HepG2 (cell line): ENCODE measurements at regions not wholly inside any gene's neighbourhood (a gene's known extent, or its start where the extent isn't known, plus 50 kb on each side); places are given as distances from the start of the nearest gene placed in this dataset.

Experiments used
- ATAC-seq: fragments of 200-7000 bp; cut with Tn5 transposase; 3 replicates; pipeline ENCODE4 v1.9.1; 2020; ENCODE audit warnings: mild to moderate bottlenecking, moderate library complexity
- BruUV-seq: library from RNA; stranded (reverse); fragments of 400-500 nt; replicated peaks from 2 replicates; lab custom pipeline; 2021; lab: Mats Ljungman, UMichigan
- CTCF ChIA-PET: fragments of 300-600 bp; formaldehyde crosslinking; extraction: SDS; loops from one replicate; lab custom pipeline; 2021; ENCODE audit warnings: low total read pairs, inconsistent platforms, low intra/inter-chr PET ratio; lab: Yijun Ruan, JAX
- POLR2A ChIA-PET: fragments of 350-600 bp; sonication (Branson Sonifier 250); formaldehyde crosslinking; loops from one replicate; lab custom pipeline; 2020; ENCODE audit warnings: antibody characterized with exemption, inconsistent platforms; lab: Yijun Ruan, JAX
- DNase-seq: peaks from one replicate; pipeline ENCODE4 v3.0.0-alpha.2; 2015; ENCODE audit warnings: low spot score
- FAIRE-seq: peaks from 3 replicates; lab custom pipeline; 2011; peaks lifted over from hg19 to GRCh38; lab: Jason Lieb, UNC
- H2AFZ ChIP-seq: one replicate; pipeline ENCODE4 v1.6.1; 2011; ENCODE audit warnings: low read length, inconsistent platforms
- H3K27ac ChIP-seq: fragments of 300-600 bp; 3 replicates; pipeline ENCODE4 v1.8.0; 2011; ENCODE audit warnings: mixed run types, mild to moderate bottlenecking, mixed read lengths, low read length, inconsistent platforms; ENCODE audit not compliant: insufficient read depth; ENCODE audit errors: extremely low read length
- H3K27me3 ChIP-seq, 2 experiments: fragments of 200-600 bp in 1 of 2; 2 replicates in 1 of 2; 3 replicates in 1 of 2; pipeline versions ENCODE4 v1.6.0 to v1.8.0; 2011; ENCODE audit warnings: low read length in 2 of 2, mild to moderate bottlenecking in 2 of 2, moderate library complexity in 2 of 2, inconsistent platforms in 1 of 2; ENCODE audit not compliant: insufficient read depth in 2 of 2, control insufficient read depth in 1 of 2
- H3K36me3 ChIP-seq, 2 experiments: fragments of 200-600 bp in 1 of 2; replicated peaks in 1 of 2; 2 replicates in 1 of 2; 3 replicates in 1 of 2; pipeline versions ENCODE4 v1.5.1 to v1.8.0; 2011; ENCODE audit warnings: low read length in 2 of 2, inconsistent platforms in 1 of 2; ENCODE audit not compliant: insufficient read depth in 2 of 2, control insufficient read depth in 1 of 2
- H3K4me1 ChIP-seq: 2 replicates; pipeline ENCODE4 v1.5.1; 2012; ENCODE audit warnings: low read length, inconsistent platforms; ENCODE audit not compliant: insufficient read depth
- H3K4me2 ChIP-seq: 2 replicates; pipeline ENCODE4 v1.6.0; 2011; ENCODE audit warnings: low read depth, low read length, inconsistent platforms
- H3K4me3 ChIP-seq, 3 experiments: fragments of 200-600 bp in 1 of 3; sonication (generic), shearing (Covaris generic) in 1 of 3; replicated peaks in 1 of 3; 2 replicates each; pipeline ENCODE4 v1.5.1; 2011 to 2016; ENCODE audit warnings: low read length in 3 of 3, inconsistent platforms in 2 of 3, low read depth in 2 of 3, mild to moderate bottlenecking in 2 of 3, control low read depth in 1 of 3, mixed read lengths in 1 of 3; ENCODE audit not compliant: insufficient read depth in 1 of 3
- H3K79me2 ChIP-seq: one replicate; pipeline ENCODE4 v1.6.1; 2011; ENCODE audit warnings: low read length, inconsistent platforms; ENCODE audit not compliant: insufficient read depth
- H3K9ac ChIP-seq: 2 replicates; pipeline ENCODE4 v1.6.0; 2011; ENCODE audit warnings: mild to moderate bottlenecking, low read depth, low read length, inconsistent platforms; ENCODE audit not compliant: insufficient read depth
- H3K9me3 ChIP-seq: 2 replicates; pipeline ENCODE4 v1.5.1; 2012; ENCODE audit warnings: mild to moderate bottlenecking, low read length
- H4K20me1 ChIP-seq: 2 replicates; pipeline ENCODE4 v1.6.0; 2011; ENCODE audit warnings: inconsistent platforms, mild to moderate bottlenecking, low read length, moderate library complexity; ENCODE audit not compliant: insufficient read depth
- CAMTA2 ChIP-seq: sonication (generic); formaldehyde crosslinking; IDR thresholded peaks from 2 replicates; pipeline ENCODE4 v1.4.0; 2020; ENCODE audit warnings: mild to moderate bottlenecking, missing genetic modification reagents, borderline replicate concordance
- CC2D1A ChIP-seq: sonication (generic); formaldehyde crosslinking; IDR thresholded peaks from 2 replicates; pipeline ENCODE4 v1.8.1; 2023; ENCODE audit warnings: mild to moderate bottlenecking, missing genetic modification reagents
- FOXA1 ChIP-seq, 2 experiments: fragments of 450-650 bp in 1 of 2; sonication (generic) in 1 of 2; formaldehyde crosslinking in 1 of 2; IDR thresholded peaks; 2 replicates each; pipeline versions ENCODE4 v1.4.0 to v1.6.1; 2016 to 2020; ENCODE audit warnings: missing genetic modification reagents in 1 of 2
- FOXA3 ChIP-seq: IDR thresholded peaks from 2 replicates; pipeline ENCODE4 v1.6.1; 2016; ENCODE audit warnings: missing genetic modification reagents, missing compliant biosample characterization
- IRX3 ChIP-seq: sonication (generic); formaldehyde crosslinking; IDR thresholded peaks from 2 replicates; pipeline ENCODE4 v1.8.1; 2023; ENCODE audit warnings: mild to moderate bottlenecking, low read depth, missing genetic modification reagents, borderline replicate concordance
- MTERF4 ChIP-seq: sonication (generic); formaldehyde crosslinking; IDR thresholded peaks from 2 replicates; pipeline ENCODE4 v1.8.0; 2023; ENCODE audit warnings: mild to moderate bottlenecking, missing genetic modification reagents
- NFE2L2 ChIP-seq: fragments of 150-350 bp; IDR thresholded peaks from 2 replicates; pipeline ENCODE4 v1.6.1; 2014; ENCODE audit warnings: low read length
- RBFOX2 ChIP-seq: fragments of 200-400 bp; formaldehyde crosslinking; IDR thresholded peaks from 2 replicates; pipeline ENCODE4 v1.6.1; 2017; ENCODE audit warnings: low read depth, mild to moderate bottlenecking, low read length
- SYNCRIP ChIP-seq: fragments of 200-400 bp; formaldehyde crosslinking; IDR thresholded peaks from 2 replicates; pipeline ENCODE4 v1.6.1; 2018; ENCODE audit warnings: mild to moderate bottlenecking, low read depth, low read length; ENCODE audit not compliant: insufficient read depth
- THAP8 ChIP-seq: sonication (generic); formaldehyde crosslinking; IDR thresholded peaks from 2 replicates; pipeline ENCODE4 v1.5.1; 2020; ENCODE audit warnings: missing genetic modification reagents, mild to moderate bottlenecking, borderline replicate concordance
- ZEB1 ChIP-seq: IDR thresholded peaks from 2 replicates; pipeline ENCODE4 v1.6.1; 2012; ENCODE audit warnings: mild to moderate bottlenecking, low read depth, inconsistent platforms; ENCODE audit not compliant: insufficient replicate concordance
- ZFAT ChIP-seq: sonication (generic); formaldehyde crosslinking; conservative IDR thresholded peaks from 2 replicates; pipeline ENCODE4 v1.8.1; 2023; ENCODE audit warnings: missing genetic modification reagents, inconsistent platforms
- ZNF121 ChIP-seq: sonication (generic); formaldehyde crosslinking; IDR thresholded peaks from 2 replicates; pipeline ENCODE4 v1.5.0; 2020; ENCODE audit warnings: mild to moderate bottlenecking, missing genetic modification reagents
- ZNF18 ChIP-seq: sonication (generic); formaldehyde crosslinking; IDR thresholded peaks from 2 replicates; pipeline ENCODE4 v1.8.0; 2022; ENCODE audit warnings: mild to moderate bottlenecking, missing genetic modification reagents; ENCODE audit not compliant: insufficient replicate concordance
- ZNF292 ChIP-seq: sonication (generic); formaldehyde crosslinking; IDR thresholded peaks from 2 replicates; pipeline ENCODE4 v1.8.1; 2022; ENCODE audit warnings: mild to moderate bottlenecking, low read depth, missing genetic modification reagents, borderline replicate concordance
- ZNF383 ChIP-seq: sonication (generic); formaldehyde crosslinking; IDR thresholded peaks from 2 replicates; pipeline ENCODE4 v1.4.0; 2020; ENCODE audit warnings: missing genetic modification reagents, mild to moderate bottlenecking, borderline replicate concordance
- ZNF652 ChIP-seq: IDR thresholded peaks from 2 replicates; pipeline ENCODE4 v1.6.1; 2016; ENCODE audit warnings: low read depth, borderline replicate concordance
- ZNF768 ChIP-seq: sonication (generic); formaldehyde crosslinking; IDR thresholded peaks from 2 replicates; pipeline ENCODE4 v1.4.0; 2020; ENCODE audit warnings: missing genetic modification reagents
- ZSCAN20 ChIP-seq: sonication (generic); formaldehyde crosslinking; IDR thresholded peaks from 2 replicates; pipeline ENCODE4 v1.4.0; 2020; ENCODE audit warnings: missing genetic modification reagents, mild to moderate bottlenecking, borderline replicate concordance
- WGBS: methylation state at CpG from one replicate; pipeline ENCODE4 v1.1.6; 2017; ENCODE audit warnings: low lambda C conversion rate; 5-methylcytosine and 5-hydroxymethylcytosine counted together
- in situ Hi-C: cut with HindIII; loops from 2 replicates; pipeline ENCODE4 v1.10.0; 2017; ENCODE audit warnings: low pct_unique_long_range_greater_than_20kb; ENCODE audit not compliant: extremely low pct_ligation_motif_present
- intact Hi-C: fragments of 100-400 bp; cut with micrococcal nuclease; formaldehyde crosslinking; loops from one replicate; pipeline ENCODE4 v1.10.0; 2022; ENCODE audit not compliant: unreplicated experiment
- TF ChIP-seq, protein P1 (sequence below): sonication (generic); formaldehyde crosslinking; conservative IDR thresholded peaks from 2 replicates; pipeline ENCODE4 v1.4.0; 2020; ENCODE audit warnings: missing genetic modification reagents

DNA sequence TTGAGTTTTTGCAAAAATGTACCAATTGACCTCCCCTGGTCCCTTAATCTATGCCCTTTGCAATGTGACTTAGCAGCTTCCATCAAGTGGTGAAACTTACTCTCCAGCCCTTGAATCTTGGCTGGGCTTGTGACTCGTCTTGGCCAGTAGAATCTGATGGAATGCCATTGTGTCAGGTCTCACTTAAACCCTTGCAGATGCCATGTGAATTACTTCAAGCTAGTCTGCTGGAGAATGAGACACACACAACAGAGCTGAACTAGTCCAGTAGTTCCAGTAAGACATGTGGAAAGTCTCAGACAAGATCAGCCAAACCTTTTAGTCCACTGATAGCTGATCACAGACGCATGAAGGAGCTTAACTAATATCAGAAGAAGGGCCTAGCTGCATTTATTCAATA lies 567.8 kb upstream of the CPEB2 start:
- TF ChIP-seq ZNF652 = no peak
- TF ChIP-seq, protein P1, sequence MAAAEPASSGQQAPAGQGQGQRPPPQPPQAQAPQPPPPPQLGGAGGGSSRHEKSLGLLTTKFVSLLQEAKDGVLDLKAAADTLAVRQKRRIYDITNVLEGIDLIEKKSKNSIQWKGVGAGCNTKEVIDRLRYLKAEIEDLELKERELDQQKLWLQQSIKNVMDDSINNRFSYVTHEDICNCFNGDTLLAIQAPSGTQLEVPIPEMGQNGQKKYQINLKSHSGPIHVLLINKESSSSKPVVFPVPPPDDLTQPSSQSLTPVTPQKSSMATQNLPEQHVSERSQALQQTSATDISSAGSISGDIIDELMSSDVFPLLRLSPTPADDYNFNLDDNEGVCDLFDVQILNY (CRISPR knock-in tag) = no peak
- no peak for TF ChIP-seq ZFAT
- TF ChIP-seq ZNF383 (CRISPR knock-in tag) = no peak
- no peak for TF ChIP-seq ZEB1
- no peak for TF ChIP-seq IRX3 (CRISPR knock-in tag)
- no peak for TF ChIP-seq ZNF18 (CRISPR knock-in tag)
- TF ChIP-seq SYNCRIP = no peak
- TF ChIP-seq ZNF292 = no peak
- no peak for TF ChIP-seq MTERF4 (CRISPR knock-in tag)
- no peak for TF ChIP-seq FOXA3
- TF ChIP-seq ZNF121 (CRISPR knock-in tag) = no peak
- no peak for TF ChIP-seq RBFOX2
- TF ChIP-seq THAP8 (CRISPR knock-in tag) = no peak
- TF ChIP-seq CAMTA2 (CRISPR knock-in tag) = no peak
- TF ChIP-seq ZNF768 (CRISPR knock-in tag) = no peak
- no peak for TF ChIP-seq ZSCAN20 (CRISPR knock-in tag)
- no peak for TF ChIP-seq CC2D1A (CRISPR knock-in tag)
- no peak for TF ChIP-seq FOXA1 (IDR thresholded peaks at IDR 0.05)
- TF ChIP-seq FOXA1 (CRISPR knock-in tag; IDR thresholded peaks at IDR 0.05) = no peak
- no peak for TF ChIP-seq NFE2L2
- ChIA-PET CTCF (no interaction called here), POLR2A (no interaction called here)
- Histone ChIP-seq H3K36me3 (no peaks in the 10 kb centered on the region), H3K79me2 (no peaks in the 10 kb centered on the region), H3K4me1 (no peaks in the 10 kb centered on the region), H3K4me3 (no peak overlapping the region), H2AFZ (no peak overlapping the region), H4K20me1 (no peaks in the 10 kb centered on the region), H3K27me3 (no peaks in the 10 kb centered on the region), H3K4me2 (no peak overlapping the region), H3K9ac (no peak overlapping the region), H3K9me3 (peaks cover 96% of the 10 kb centered on the region), H3K27ac (no peak overlapping the region)
- in situ Hi-C loops = no loop called here
- 0% methylated on average over 2 of the region's 2 CpGs for WGBS
- BruUV-seq = no TSS peak
- intact Hi-C loops = no loop called here
- DNase-seq (no peak), FAIRE-seq (no peak), ATAC-seq (no peak)
